Endothelial cell (in vitro differentiated cells): ENCODE measurements at regions not wholly inside any gene's neighbourhood (a gene's known extent, or its start where the extent isn't known, plus 50 kb on each side); places are given as distances from the start of the nearest gene placed in this dataset.

Experiments
- DNase-seq: peaks from one replicate; pipeline ENCODE4 v3.0.0; 2021; ENCODE audit warnings: low spot score
- H3K27ac Mint-ChIP-seq: one replicate; pipeline ENCODE4 v1.8.0; 2021; ENCODE audit warnings: mixed read lengths, inconsistent platforms; ENCODE audit not compliant: unreplicated experiment
- H3K27me3 Mint-ChIP-seq: one replicate; pipeline ENCODE4 v1.8.0; 2021; ENCODE audit warnings: mild to moderate bottlenecking, moderate library complexity, mixed read lengths, inconsistent platforms; ENCODE audit not compliant: unreplicated experiment
- H3K36me3 Mint-ChIP-seq: one replicate; pipeline ENCODE4 v1.8.0; 2021; ENCODE audit warnings: mild to moderate bottlenecking, low read depth, mixed read lengths, inconsistent platforms; ENCODE audit not compliant: unreplicated experiment
- H3K4me1 Mint-ChIP-seq: one replicate; pipeline ENCODE4 v1.8.0; 2021; ENCODE audit warnings: mild to moderate bottlenecking, mixed read lengths, inconsistent platforms; ENCODE audit not compliant: unreplicated experiment
- H3K4me3 Mint-ChIP-seq: one replicate; pipeline ENCODE4 v1.8.0; 2021; ENCODE audit warnings: mild to moderate bottlenecking, mixed read lengths, inconsistent platforms; ENCODE audit not compliant: unreplicated experiment
- H3K9me3 Mint-ChIP-seq: one replicate; pipeline ENCODE4 v1.8.0; 2021; ENCODE audit warnings: mixed read lengths, inconsistent platforms; ENCODE audit not compliant: unreplicated experiment
- TF ChIP-seq, protein P1 (sequence below): fragments of 200-600 bp; sonication (generic); IDR thresholded peaks from one replicate; pipeline ENCODE4 v1.5.0; 2021; ENCODE audit warnings: antibody characterized with exemption; ENCODE audit not compliant: unreplicated experiment

DNA sequence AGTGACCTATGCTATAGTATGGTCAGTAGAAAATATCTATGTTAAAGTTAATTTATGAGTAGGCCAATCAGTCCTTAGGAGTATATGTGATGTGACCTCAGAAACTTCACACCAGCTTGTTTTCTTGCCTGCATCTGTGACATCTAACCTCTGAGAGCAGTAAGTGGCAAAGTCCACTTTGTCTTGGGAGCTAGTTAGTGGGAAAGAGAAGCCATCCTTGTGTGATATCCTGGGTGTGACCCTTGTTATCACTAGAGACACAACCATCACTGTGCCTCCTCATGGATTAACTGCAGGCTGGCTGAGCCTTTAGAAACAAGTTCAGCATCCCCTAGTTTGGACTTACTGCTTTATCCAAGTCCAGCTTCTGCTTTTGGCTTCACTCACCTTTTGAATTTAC lies 170.6 kb upstream of the STXBP6 start:
- no peak for DNase-seq
- H3K36me3 Mint-ChIP-seq, result no peaks in the 10 kb centered on the region

GRCh38 chr14:25215607-25216006 lies 165.7 kb upstream of the STXBP6 start:
- Mint-ChIP-seq H3K4me1 (no peaks in the 10 kb centered on the region), H3K4me3 (no peak overlapping the region), H3K36me3 (no peaks in the 10 kb centered on the region), H3K9me3 (no peaks in the 10 kb centered on the region), H3K27ac (no peak overlapping the region), H3K27me3 (peaks cover 2% of the 10 kb centered on the region)
- DNase-seq, result no peak
- TF ChIP-seq, protein P1, sequence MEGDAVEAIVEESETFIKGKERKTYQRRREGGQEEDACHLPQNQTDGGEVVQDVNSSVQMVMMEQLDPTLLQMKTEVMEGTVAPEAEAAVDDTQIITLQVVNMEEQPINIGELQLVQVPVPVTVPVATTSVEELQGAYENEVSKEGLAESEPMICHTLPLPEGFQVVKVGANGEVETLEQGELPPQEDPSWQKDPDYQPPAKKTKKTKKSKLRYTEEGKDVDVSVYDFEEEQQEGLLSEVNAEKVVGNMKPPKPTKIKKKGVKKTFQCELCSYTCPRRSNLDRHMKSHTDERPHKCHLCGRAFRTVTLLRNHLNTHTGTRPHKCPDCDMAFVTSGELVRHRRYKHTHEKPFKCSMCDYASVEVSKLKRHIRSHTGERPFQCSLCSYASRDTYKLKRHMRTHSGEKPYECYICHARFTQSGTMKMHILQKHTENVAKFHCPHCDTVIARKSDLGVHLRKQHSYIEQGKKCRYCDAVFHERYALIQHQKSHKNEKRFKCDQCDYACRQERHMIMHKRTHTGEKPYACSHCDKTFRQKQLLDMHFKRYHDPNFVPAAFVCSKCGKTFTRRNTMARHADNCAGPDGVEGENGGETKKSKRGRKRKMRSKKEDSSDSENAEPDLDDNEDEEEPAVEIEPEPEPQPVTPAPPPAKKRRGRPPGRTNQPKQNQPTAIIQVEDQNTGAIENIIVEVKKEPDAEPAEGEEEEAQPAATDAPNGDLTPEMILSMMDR, result no peak

More for the DNA sequence above, 170.6 kb upstream of the STXBP6 start:
- H3K9me3 Mint-ChIP-seq, result no peaks in the 10 kb centered on the region
- no peak overlapping the region for H3K4me3 Mint-ChIP-seq
- no peak overlapping the region for H3K27ac Mint-ChIP-seq
- H3K4me1 Mint-ChIP-seq, result no peaks in the 10 kb centered on the region
- peaks cover 2% of the 10 kb centered on the region for H3K27me3 Mint-ChIP-seq
- TF ChIP-seq, protein P1, result no peak

DNA sequence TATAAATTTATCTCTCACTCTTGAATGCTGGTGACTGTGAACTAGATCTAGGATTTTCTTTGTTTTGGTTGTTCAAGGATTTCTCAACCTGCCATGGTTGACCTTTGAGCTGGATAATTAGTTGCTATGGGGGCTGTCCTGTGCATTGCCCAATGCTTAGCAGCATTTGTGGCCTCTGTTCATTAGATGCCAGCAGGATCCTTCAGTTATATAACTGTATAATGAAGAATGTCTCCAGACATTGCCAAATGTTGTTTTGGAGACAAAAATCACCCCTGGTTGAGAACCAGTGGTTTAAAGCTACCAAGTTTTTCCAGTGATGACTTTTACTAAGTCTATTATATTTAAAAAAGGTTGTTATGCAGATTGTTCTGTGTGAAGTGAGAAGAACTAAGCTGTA lies 147.9 kb upstream of the STXBP6 start:
- Mint-ChIP-seq H3K4me1 (no peaks in the 10 kb centered on the region), H3K27me3 (no peaks in the 10 kb centered on the region), H3K4me3 (no peak overlapping the region), H3K36me3 (no peaks in the 10 kb centered on the region), H3K27ac (no peak overlapping the region), H3K9me3 (peaks cover 4% of the 10 kb centered on the region)
- DNase-seq, result no peak
- TF ChIP-seq, protein P1, result no peak

DNA sequence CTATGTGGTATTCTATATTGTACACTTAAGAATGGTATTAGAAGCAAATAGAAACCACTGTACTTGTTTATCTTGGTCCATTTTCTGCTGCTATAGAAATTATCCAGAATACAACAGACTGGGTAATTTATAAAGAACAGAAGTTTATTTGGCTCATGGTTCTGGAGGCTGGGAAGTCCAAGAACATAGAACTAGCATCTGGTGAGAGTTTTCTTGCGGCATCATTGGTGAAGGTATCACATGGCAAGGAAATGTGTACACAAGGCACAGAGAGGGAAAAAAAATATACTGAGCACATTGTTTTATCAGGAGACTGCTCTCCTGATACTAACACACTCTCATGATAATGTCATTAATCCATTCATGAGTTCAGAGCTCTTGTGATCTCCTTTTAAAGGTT lies 130.3 kb upstream of the STXBP6 start:
- Mint-ChIP-seq H3K27me3 (no peaks in the 10 kb centered on the region), H3K27ac (no peak overlapping the region), H3K4me1 (no peaks in the 10 kb centered on the region), H3K9me3 (peaks cover 12% of the 10 kb centered on the region), H3K36me3 (peaks cover 8% of the 10 kb centered on the region), H3K4me3 (no peak overlapping the region)
- TF ChIP-seq, protein P1, result no peak
- DNase-seq, result no peak

- peaks cover 4% of the 10 kb centered on the region for H3K9me3 Mint-ChIP-seq
- no peaks in the 10 kb centered on the region for H3K4me1 Mint-ChIP-seq
- peaks cover 4% of the 10 kb centered on the region for H3K36me3 Mint-ChIP-seq
- H3K4me3 Mint-ChIP-seq, result no peak overlapping the region
- no peaks in the 10 kb centered on the region for H3K27me3 Mint-ChIP-seq
- TF ChIP-seq, protein P1, result no peak
- H3K27ac Mint-ChIP-seq, result no peak overlapping the region
- DNase-seq, result no peak
Observed at GRCh38 chr14:25178255-25178654, 128.3 kb upstream of the STXBP6 start.
